ENCODE measurements at regions not wholly inside any gene's neighbourhood (a gene's known extent, or its start where the extent isn't known, plus 50 kb on each side); places are given as distances from the start of the nearest gene placed in this dataset.

DNA sequence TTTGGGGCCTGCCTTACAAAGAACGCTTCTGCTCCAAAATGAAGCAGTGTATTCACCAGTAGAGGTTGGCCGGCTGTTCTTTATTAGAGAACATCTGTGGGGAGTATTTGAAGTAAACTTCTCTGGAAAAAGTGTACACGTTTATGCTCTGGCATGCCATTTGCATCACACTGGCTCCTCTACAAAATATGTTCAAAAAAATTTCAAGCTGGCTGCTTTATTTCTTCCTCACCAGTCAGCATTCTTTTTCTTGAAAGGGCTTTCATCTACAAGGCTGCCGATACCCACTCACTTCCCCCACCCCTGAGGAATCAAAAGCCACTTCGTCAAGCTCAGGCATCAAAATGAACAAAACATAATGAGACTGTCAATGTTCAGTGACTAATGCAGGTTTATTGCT lies 294.1 kb downstream of the TFAP2B start:
- Histone ChIP-seq H4K91ac (ENCODE audit: low read depth, low read length) (no peak overlapping the region), H4K8ac (ENCODE audit: low read depth, low read length) (no peak overlapping the region), H3K23ac (ENCODE audit: low read length) (no peak overlapping the region), H3K79me1 (ENCODE audit: low read length) (no peaks in the 10 kb centered on the region), H3K9ac (ENCODE audit: low read length) (no peak overlapping the region), H2BK12ac (ENCODE audit: low read length) (no peak overlapping the region), H3K27me3 (ENCODE audit: insufficient read depth, low read length) (no peaks in the 10 kb centered on the region), H3K27ac (ENCODE audit: low read depth, low read length) (no peak overlapping the region), H3K4me2 (ENCODE audit: low read length) (no peak overlapping the region), H2BK5ac (ENCODE audit: low read depth, low read length, poor library complexity) (no peak overlapping the region), H3K9me3 (ENCODE audit: insufficient read depth, low read depth, low read length) (no peaks in the 10 kb centered on the region), H3K4me3 (ENCODE audit: low read depth, low read length) (no peak overlapping the region), H3K18ac (ENCODE audit: low read length) (no peak overlapping the region), H3K4me1 (ENCODE audit: control insufficient read depth in 1 of 2, insufficient read depth in 2 of 2, low read length in 2 of 2) (no peaks in the 10 kb centered on the region), H2AK5ac (ENCODE audit: low read length) (no peak overlapping the region), H2AFZ (ENCODE audit: insufficient read depth, low read length, poor library complexity) (no peak overlapping the region), H3K79me2 (ENCODE audit: control insufficient read depth, insufficient read depth, low read length, poor library complexity) (no peaks in the 10 kb centered on the region), H4K12ac (ENCODE audit: low read depth, low read length) (no peak overlapping the region), H2BK120ac (ENCODE audit: insufficient read depth, low read length, poor library complexity) (no peak overlapping the region), H3K36me3 (ENCODE audit: control insufficient read depth in 1 of 2, insufficient read depth in 2 of 2, low read length in 2 of 2) (no peaks in the 10 kb centered on the region), H3K14ac (ENCODE audit: low read length) (no peak overlapping the region), H3K4ac (ENCODE audit: low read depth, low read length) (no peak overlapping the region)
- WGBS (ENCODE audit: extremely low coverage, insufficient coverage, insufficient read length): no CpG with 5 or more reads among the region's 5 CpGs
- DNase-seq: peak; percentile 79 to 92

DNA sequence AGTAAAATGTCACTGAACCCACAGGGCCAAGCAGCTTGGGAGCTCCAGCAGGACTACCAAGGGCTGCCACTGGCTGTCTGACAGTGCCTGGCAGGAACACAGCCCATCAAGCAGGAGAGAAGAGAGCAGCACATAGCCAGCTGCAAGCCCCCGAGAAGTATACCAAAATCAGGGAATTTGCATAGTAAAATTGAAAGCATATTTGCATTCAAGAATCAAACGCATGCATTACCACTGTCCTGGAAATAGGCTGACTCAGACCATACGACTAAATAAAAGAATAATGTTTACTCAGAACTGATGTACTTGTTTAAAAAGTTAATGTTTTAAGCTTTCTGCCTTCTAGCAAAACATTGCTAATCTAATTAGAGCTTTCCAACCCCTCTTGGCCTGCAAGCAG lies 298.1 kb downstream of the TFAP2B start:
- Histone ChIP-seq H4K91ac (ENCODE audit: low read depth, low read length) (no peak overlapping the region), H4K8ac (ENCODE audit: low read depth, low read length) (no peak overlapping the region), H3K79me1 (ENCODE audit: low read length) (no peaks in the 10 kb centered on the region), H2AK5ac (ENCODE audit: low read length) (no peak overlapping the region), H2BK5ac (ENCODE audit: low read depth, low read length, poor library complexity) (no peak overlapping the region), H3K23ac (ENCODE audit: low read length) (no peak overlapping the region), H3K4ac (ENCODE audit: low read depth, low read length) (no peak overlapping the region), H3K36me3 (ENCODE audit: control insufficient read depth in 1 of 2, insufficient read depth in 2 of 2, low read length in 2 of 2) (no peaks in the 10 kb centered on the region), H3K79me2 (ENCODE audit: control insufficient read depth, insufficient read depth, low read length, poor library complexity) (no peaks in the 10 kb centered on the region), H3K27me3 (ENCODE audit: insufficient read depth, low read length) (no peaks in the 10 kb centered on the region), H3K27ac (ENCODE audit: low read depth, low read length) (no peak overlapping the region), H3K4me2 (ENCODE audit: low read length) (no peak overlapping the region), H3K14ac (ENCODE audit: low read length) (no peak overlapping the region), H3K9me3 (ENCODE audit: insufficient read depth, low read depth, low read length) (no peaks in the 10 kb centered on the region), H3K4me1 (ENCODE audit: control insufficient read depth in 1 of 2, insufficient read depth in 2 of 2, low read length in 2 of 2) (no peaks in the 10 kb centered on the region), H4K12ac (ENCODE audit: low read depth, low read length) (no peak overlapping the region), H2BK120ac (ENCODE audit: insufficient read depth, low read length, poor library complexity) (no peak overlapping the region), H2BK12ac (ENCODE audit: low read length) (no peak overlapping the region), H3K18ac (ENCODE audit: low read length) (no peak overlapping the region), H3K9ac (ENCODE audit: low read length) (no peak overlapping the region), H3K4me3 (ENCODE audit: low read depth, low read length) (no peak overlapping the region), H2AFZ (ENCODE audit: insufficient read depth, low read length, poor library complexity) (no peak overlapping the region)
- no peak for DNase-seq
- no CpG with 5 or more reads among the region's 3 CpGs for WGBS (ENCODE audit: extremely low coverage, insufficient coverage, insufficient read length)

DNA sequence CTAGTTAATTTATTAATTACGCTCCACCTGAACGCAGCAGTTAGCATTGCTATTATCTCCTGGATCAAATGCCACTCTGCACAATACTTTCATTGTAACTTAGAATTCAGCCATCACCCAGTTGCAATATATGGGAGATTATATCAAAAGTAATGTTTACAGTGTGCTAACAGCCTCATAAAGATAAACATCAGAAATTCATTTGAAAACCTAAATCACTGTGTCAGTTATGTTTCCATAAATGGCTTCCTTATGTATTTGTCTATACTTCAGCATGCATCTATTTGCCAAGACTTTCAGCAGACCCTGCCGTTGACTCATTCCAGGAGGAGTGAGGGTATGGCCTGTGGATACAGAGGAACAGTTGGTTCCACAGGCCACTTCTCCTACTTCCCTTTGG lies 300.1 kb downstream of the TFAP2B start:
- Histone ChIP-seq H3K27ac (ENCODE audit: low read depth, low read length) (no peak overlapping the region), H4K12ac (ENCODE audit: low read depth, low read length) (no peak overlapping the region), H2BK5ac (ENCODE audit: low read depth, low read length, poor library complexity) (no peak overlapping the region), H3K9me3 (ENCODE audit: insufficient read depth, low read depth, low read length) (no peaks in the 10 kb centered on the region), H3K9ac (ENCODE audit: low read length) (no peak overlapping the region), H3K4me1 (ENCODE audit: control insufficient read depth in 1 of 2, insufficient read depth in 2 of 2, low read length in 2 of 2) (no peaks in the 10 kb centered on the region), H3K4ac (ENCODE audit: low read depth, low read length) (no peak overlapping the region), H3K27me3 (ENCODE audit: insufficient read depth, low read length) (no peaks in the 10 kb centered on the region), H2AFZ (ENCODE audit: insufficient read depth, low read length, poor library complexity) (no peak overlapping the region), H3K23ac (ENCODE audit: low read length) (no peak overlapping the region), H2BK12ac (ENCODE audit: low read length) (no peak overlapping the region), H3K79me1 (ENCODE audit: low read length) (no peaks in the 10 kb centered on the region), H4K91ac (ENCODE audit: low read depth, low read length) (no peak overlapping the region), H3K14ac (ENCODE audit: low read length) (no peak overlapping the region), H4K8ac (ENCODE audit: low read depth, low read length) (no peak overlapping the region), H3K79me2 (ENCODE audit: control insufficient read depth, insufficient read depth, low read length, poor library complexity) (no peaks in the 10 kb centered on the region), H3K4me3 (ENCODE audit: low read depth, low read length) (no peak overlapping the region), H3K36me3 (ENCODE audit: control insufficient read depth in 1 of 2, insufficient read depth in 2 of 2, low read length in 2 of 2) (no peaks in the 10 kb centered on the region), H3K4me2 (ENCODE audit: low read length) (no peak overlapping the region), H2BK120ac (ENCODE audit: insufficient read depth, low read length, poor library complexity) (no peak overlapping the region), H2AK5ac (ENCODE audit: low read length) (no peak overlapping the region), H3K18ac (ENCODE audit: low read length) (no peak overlapping the region)
- WGBS (ENCODE audit: extremely low coverage, insufficient coverage, insufficient read length): no CpG with 5 or more reads among the region's 3 CpGs
- no peak for DNase-seq

DNA sequence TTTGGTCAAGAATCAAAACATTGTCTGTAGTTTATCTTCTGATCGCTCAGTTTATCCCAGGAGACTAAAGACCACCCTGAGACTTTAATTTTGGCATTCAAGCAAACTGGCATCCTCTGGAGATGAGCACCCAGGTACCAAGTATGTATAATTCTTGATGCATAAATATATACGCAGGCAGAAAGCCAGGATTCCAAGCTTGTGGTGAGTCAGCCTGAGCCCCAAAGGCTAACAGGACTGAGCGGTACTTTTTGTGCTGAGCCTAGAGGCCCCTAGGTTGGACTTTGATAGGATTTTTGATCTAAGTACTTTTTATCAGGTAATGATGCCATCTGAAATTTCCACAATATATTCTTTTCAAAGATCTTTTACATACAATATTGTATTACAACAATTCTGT lies 301.3 kb downstream of the TFAP2B start:
- Histone ChIP-seq H3K79me2 (ENCODE audit: control insufficient read depth, insufficient read depth, low read length, poor library complexity) (no peaks in the 10 kb centered on the region), H3K27me3 (ENCODE audit: insufficient read depth, low read length) (no peaks in the 10 kb centered on the region), H3K4me1 (ENCODE audit: control insufficient read depth in 1 of 2, insufficient read depth in 2 of 2, low read length in 2 of 2) (no peaks in the 10 kb centered on the region), H3K18ac (ENCODE audit: low read length) (no peak overlapping the region), H4K91ac (ENCODE audit: low read depth, low read length) (no peak overlapping the region), H3K9me3 (ENCODE audit: insufficient read depth, low read depth, low read length) (no peaks in the 10 kb centered on the region), H4K12ac (ENCODE audit: low read depth, low read length) (no peak overlapping the region), H3K36me3 (ENCODE audit: control insufficient read depth in 1 of 2, insufficient read depth in 2 of 2, low read length in 2 of 2) (no peaks in the 10 kb centered on the region), H2BK120ac (ENCODE audit: insufficient read depth, low read length, poor library complexity) (no peak overlapping the region), H3K9ac (ENCODE audit: low read length) (no peak overlapping the region), H2BK12ac (ENCODE audit: low read length) (no peak overlapping the region), H2AK5ac (ENCODE audit: low read length) (no peak overlapping the region), H2BK5ac (ENCODE audit: low read depth, low read length, poor library complexity) (no peak overlapping the region), H3K23ac (ENCODE audit: low read length) (no peak overlapping the region), H3K4ac (ENCODE audit: low read depth, low read length) (no peak overlapping the region), H3K4me3 (ENCODE audit: low read depth, low read length) (no peak overlapping the region), H2AFZ (ENCODE audit: insufficient read depth, low read length, poor library complexity) (no peak overlapping the region), H3K4me2 (ENCODE audit: low read length) (no peak overlapping the region), H4K8ac (ENCODE audit: low read depth, low read length) (no peak overlapping the region), H3K79me1 (ENCODE audit: low read length) (no peaks in the 10 kb centered on the region), H3K27ac (ENCODE audit: low read depth, low read length) (no peak overlapping the region), H3K14ac (ENCODE audit: low read length) (no peak overlapping the region)
- no CpG with 5 or more reads among the region's 3 CpGs for WGBS (ENCODE audit: extremely low coverage, insufficient coverage, insufficient read length)
- no peak for DNase-seq

Measured in trophoblast cell (in vitro differentiated cells and primary cell).